T-cell (primary cell): ENCODE measurements at regions not wholly inside any gene's neighbourhood (a gene's known extent, or its start where the extent isn't known, plus 50 kb on each side); places are given as distances from the start of the nearest gene placed in this dataset.
"Not testable (repeated sequence)": the region's sequence is repeated elsewhere in the genome, so short reads cannot be mapped to it uniquely, and the experiment has no call there.

Experiments used
- ATAC-seq, 4 experiments: fragments of 200-7000 bp in 3 of 4; fragments of 150-1000 bp in 1 of 4; cut with Tn5 transposase; replicated peaks in 1 of 4; 1 replicate in 3 of 4; 2 replicates in 1 of 4; pipeline ENCODE4 v1.10.0; 2021; ENCODE audit warnings: moderate library complexity in 3 of 4, mild to moderate bottlenecking in 2 of 4, moderate number of reproducible peaks in 1 of 4
- CTCF ChIA-PET, 2 donors: fragments of 300-600 bp; sonication (Branson Sonifier 250); formaldehyde crosslinking; loops; one replicate each; lab custom pipeline; 2022; ENCODE audit warnings: antibody characterized with exemption in 2 of 2; lab: Charles Lee
- POLR2A ChIA-PET, 2 donors: fragments of 300-600 bp; sonication (Branson Sonifier 250); formaldehyde crosslinking; loops; one replicate each; lab custom pipeline; 2022; ENCODE audit warnings: antibody characterized with exemption in 2 of 2; lab: Charles Lee
- DNase-seq, 35 experiments: peaks; one replicate each; pipeline versions ENCODE4 v3.0.0 to v3.0.0-alpha.2; 2013 to 2023
- H3K27ac ChIP-seq: one replicate; pipeline ENCODE4 v1.5.1; 2013; ENCODE audit warnings: low read length
- H3K27me3 ChIP-seq, 2 experiments: replicated peaks in 1 of 2; 1 replicate in 1 of 2; 2 replicates in 1 of 2; pipeline versions ENCODE4 v1.6.1 to v1.7.0; 2013; ENCODE audit warnings: low read length in 1 of 2, mixed read lengths in 1 of 2; ENCODE audit not compliant: control insufficient read depth in 2 of 2, insufficient read depth in 2 of 2; ENCODE audit errors: extremely low read depth in 1 of 2
- H3K36me3 ChIP-seq, 2 donors: 1 replicate in 1 of 2; 2 replicates in 1 of 2; pipeline versions ENCODE4 v1.6.1 to v1.7.0; 2013; ENCODE audit warnings: low read length in 1 of 2; ENCODE audit not compliant: control insufficient read depth in 2 of 2, insufficient read depth in 1 of 2; ENCODE audit errors: extremely low read depth in 1 of 2
- H3K4me1 ChIP-seq, 2 experiments: 1 replicate in 1 of 2; 2 replicates in 1 of 2; pipeline versions ENCODE4 v1.6.1 to v1.7.0; 2013; ENCODE audit warnings: low read length in 2 of 2, mixed read lengths in 1 of 2; ENCODE audit not compliant: insufficient read depth in 2 of 2, control insufficient read depth in 1 of 2; ENCODE audit errors: extremely low read depth in 1 of 2
- H3K4me3 ChIP-seq, 2 donors: 1 replicate in 1 of 2; 2 replicates in 1 of 2; pipeline versions ENCODE4 v1.5.1 to v1.7.0; 2013; ENCODE audit warnings: mild to moderate bottlenecking in 2 of 2, low read length in 1 of 2, moderate library complexity in 1 of 2; ENCODE audit not compliant: control insufficient read depth in 1 of 2; ENCODE audit errors: extremely low read depth in 1 of 2
- H3K9me3 ChIP-seq: 2 replicates; pipeline ENCODE4 v1.7.0; 2013
- H3K27ac Mint-ChIP-seq, 2 donors: one replicate each; pipeline ENCODE4 v1.8.0; 2020 to 2021; ENCODE audit warnings: mild to moderate bottlenecking in 2 of 2, mixed read lengths in 2 of 2
- H3K27me3 Mint-ChIP-seq, 2 donors: one replicate each; pipeline ENCODE4 v1.8.0; 2021 to 2022; ENCODE audit warnings: mixed read lengths in 2 of 2
- H3K36me3 Mint-ChIP-seq: one replicate; pipeline ENCODE4 v1.8.0; 2021; ENCODE audit warnings: mixed read lengths
- H3K4me1 Mint-ChIP-seq, 3 donors: one replicate each; pipeline ENCODE4 v1.8.0; 2020 to 2022; ENCODE audit warnings: mixed read lengths in 3 of 3, mild to moderate bottlenecking in 1 of 3
- H3K4me3 Mint-ChIP-seq, 3 donors: one replicate each; pipeline ENCODE4 v1.8.0; 2020 to 2022; ENCODE audit warnings: mild to moderate bottlenecking in 3 of 3, mixed read lengths in 3 of 3, moderate library complexity in 3 of 3
- H3K9me3 Mint-ChIP-seq, 3 donors: one replicate each; pipeline ENCODE4 v1.8.0; 2020 to 2022; ENCODE audit warnings: mixed read lengths in 3 of 3
- WGBS: methylation state at CpG from one replicate; pipeline ENCODE4 v1.1.5; 2013; ENCODE audit warnings: missing lambda C conversion rate; ENCODE audit not compliant: insufficient coverage; 5-methylcytosine and 5-hydroxymethylcytosine counted together

DNA sequence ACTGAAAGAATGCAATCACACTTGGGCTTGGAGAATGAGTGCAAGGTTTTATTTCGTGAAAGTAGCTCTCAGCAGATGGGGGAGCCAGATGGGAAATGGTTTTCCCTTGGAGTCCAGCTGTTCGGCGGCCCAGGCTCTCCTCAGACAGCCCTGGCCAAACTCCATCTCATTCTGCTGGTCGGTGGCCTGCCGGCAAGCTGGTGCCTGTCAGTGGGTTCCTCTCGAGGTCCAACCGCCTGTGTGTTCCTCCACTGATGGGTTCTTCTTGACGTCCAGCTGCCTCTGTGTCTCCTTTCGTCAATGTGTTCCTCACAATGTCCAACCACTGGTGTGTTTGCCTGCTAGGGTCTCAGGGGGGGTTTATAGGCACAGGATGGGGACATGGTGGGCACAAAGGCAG, 80.3 kb downstream of the POU3F4 start:
- Histone ChIP-seq H3K27ac (no peak overlapping the region), H3K9me3 (no peaks in the 10 kb centered on the region), H3K27me3 (no peaks in the 10 kb centered on the region), H3K4me3 (no peak overlapping the region), H3K36me3 (no peaks in the 10 kb centered on the region), H3K4me1 (no peaks in the 10 kb centered on the region)
- 100% methylated on average over 2 of the region's 9 CpGs for WGBS
- ChIA-PET POLR2A (no interaction called here), CTCF (no interaction called here)
- Mint-ChIP-seq H3K27me3 (peaks cover 0 to 12% of the 10 kb centered on the region in 2 donors), H3K4me3 (no peak overlapping the region), H3K9me3 (peaks cover 0 to 3% (median 0%) of the 10 kb centered on the region in 3 donors), H3K36me3 (no peaks in the 10 kb centered on the region), H3K27ac (no peak overlapping the region), H3K4me1 (no peaks in the 10 kb centered on the region)
- DNase-seq (no peak), ATAC-seq (no peak)

DNA sequence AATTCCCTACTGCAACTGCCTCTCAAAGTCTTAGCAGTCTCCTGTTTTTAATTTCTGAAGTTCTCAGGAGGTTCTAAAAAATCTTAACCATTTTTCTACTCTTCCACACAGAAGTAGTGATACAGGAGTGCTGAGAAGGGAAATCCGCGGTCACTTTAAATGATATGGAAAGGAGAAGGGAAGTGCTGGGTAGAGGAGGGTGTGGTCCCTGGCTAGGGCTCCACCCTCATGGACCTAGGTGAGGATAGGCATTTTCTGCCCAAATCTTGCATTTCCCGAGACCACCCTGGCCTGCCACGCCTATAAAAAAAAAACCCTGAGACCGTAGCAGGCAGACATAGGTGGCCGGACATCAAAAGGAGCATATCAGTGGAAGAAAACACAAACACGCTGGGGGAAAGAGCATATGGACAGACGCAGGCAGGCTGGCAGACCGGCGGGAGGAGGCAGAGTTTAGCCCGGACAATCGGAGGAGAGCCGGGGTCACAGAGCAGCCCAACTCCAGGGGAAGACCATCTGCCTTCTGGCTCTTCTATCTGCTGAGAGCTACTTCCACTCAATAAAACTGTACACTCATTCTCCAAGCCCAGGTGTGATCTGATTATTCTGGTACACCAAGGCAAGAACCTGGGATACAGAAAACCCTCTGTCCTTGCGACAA, 85.7 kb downstream of the POU3F4 start:
- Histone ChIP-seq H3K36me3 (no peaks in the 10 kb centered on the region), H3K9me3 (no peaks in the 10 kb centered on the region), H3K27ac (no peak overlapping the region), H3K4me1 (no peaks in the 10 kb centered on the region), H3K27me3 (no peaks in the 10 kb centered on the region), H3K4me3 (no peak overlapping the region)
- H3K36me3 Mint-ChIP-seq, result no peaks in the 10 kb centered on the region
- ChIA-PET POLR2A (no interaction called here), CTCF (no interaction called here)
- H3K4me1 Mint-ChIP-seq, result no peaks in the 10 kb centered on the region
- 74% methylated on average over 11 of the region's 14 CpGs for WGBS
- H3K27ac Mint-ChIP-seq, result no peak overlapping the region
- no peak for DNase-seq
- no peaks in the 10 kb centered on the region for H3K9me3 Mint-ChIP-seq
- no peak overlapping the region for H3K4me3 Mint-ChIP-seq
- ATAC-seq, result no peak
- H3K27me3 Mint-ChIP-seq, result peaks cover 0 to 5% of the 10 kb centered on the region in 2 donors

- Mint-ChIP-seq H3K27me3 (peaks cover 1 to 21% of the 10 kb centered on the region in 2 donors), H3K27ac (no peak overlapping the region), H3K36me3 (no peaks in the 10 kb centered on the region), H3K4me1 (peaks cover 3 to 11% (median 5%) of the 10 kb centered on the region in 3 donors), H3K4me3 (no peak overlapping the region), H3K9me3 (no peaks in the 10 kb centered on the region)
- Histone ChIP-seq H3K27ac (no peak overlapping the region), H3K27me3 (no peaks in the 10 kb centered on the region), H3K4me3 (no peak overlapping the region), H3K9me3 (no peaks in the 10 kb centered on the region), H3K4me1 (no peaks in the 10 kb centered on the region), H3K36me3 (no peaks in the 10 kb centered on the region)
- ATAC-seq (no peak), DNase-seq (no peak)
- WGBS, result no CpG with 5 or more reads among the region's 6 CpGs
- CTCF ChIA-PET, result interaction anchor here in 1 of 2 donors (1.4 kb wide), 1 partner anchor 13 kb away, joined by 3 read pairs; no protein-coding TSS in a partner anchor
- POLR2A ChIA-PET, result no interaction called here
These were observed 122.6 kb downstream of the POU3F4 start for GRCh38 chrX:83630662-83631061.

GRCh38 chrX:83649706-83650105, 141.6 kb downstream of the POU3F4 start:
- H3K27ac Mint-ChIP-seq, H3K4me1 ChIP-seq, H3K4me3 Mint-ChIP-seq, H3K27me3 Mint-ChIP-seq, H3K36me3 ChIP-seq, H3K9me3 ChIP-seq, DNase-seq, POLR2A ChIA-PET, H3K36me3 Mint-ChIP-seq, H3K9me3 Mint-ChIP-seq, H3K4me3 ChIP-seq, ATAC-seq, H3K27ac ChIP-seq, CTCF ChIA-PET, H3K4me1 Mint-ChIP-seq, H3K27me3 ChIP-seq: not testable (repeated sequence)
- WGBS, result no CpG with 5 or more reads among the region's 4 CpGs

DNA sequence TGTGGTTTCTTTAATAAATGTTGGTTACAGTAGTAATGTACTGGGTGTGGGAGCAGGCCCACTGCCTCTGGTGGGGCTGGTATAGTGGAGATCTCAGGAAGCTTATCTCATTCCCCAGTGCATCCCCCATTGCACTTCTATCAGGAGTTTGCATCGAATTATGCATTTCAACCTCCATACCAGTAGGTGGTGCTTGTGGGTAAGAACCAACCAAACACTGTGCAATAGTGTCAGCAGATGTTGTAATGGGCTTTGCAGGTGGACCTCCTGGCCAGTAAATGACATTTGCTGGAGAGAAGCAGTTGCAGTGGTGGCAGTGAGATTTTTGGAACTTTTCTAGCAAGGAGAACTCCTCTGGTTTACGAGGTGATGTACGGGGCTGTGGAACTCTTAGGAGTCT, 150.6 kb downstream of the POU3F4 start:
- H3K9me3 ChIP-seq, result no peaks in the 10 kb centered on the region
- H3K27ac Mint-ChIP-seq, result no peak overlapping the region
- ChIA-PET CTCF (no interaction called here), POLR2A (no interaction called here)
- no peaks in the 10 kb centered on the region for H3K36me3 ChIP-seq
- H3K36me3 Mint-ChIP-seq, result no peaks in the 10 kb centered on the region
- no peak overlapping the region for H3K4me3 ChIP-seq
- peaks cover 0 to 11% of the 10 kb centered on the region in 2 donors for H3K27me3 Mint-ChIP-seq
- no peaks in the 10 kb centered on the region for H3K4me1 ChIP-seq
- no peak overlapping the region for H3K27ac ChIP-seq
- 90% methylated on average over 2 of the region's 3 CpGs for WGBS
- DNase-seq (no peak), ATAC-seq (no peak)
- H3K4me1 Mint-ChIP-seq, result no peaks in the 10 kb centered on the region
- H3K4me3 Mint-ChIP-seq, result no peak overlapping the region
- no peaks in the 10 kb centered on the region for H3K9me3 Mint-ChIP-seq
- no peaks in the 10 kb centered on the region for H3K27me3 ChIP-seq
